Lower lobe of right lung (tissue), 2 donors: ENCODE measurements at regions not wholly inside any gene's neighbourhood (a gene's known extent, or its start where the extent isn't known, plus 50 kb on each side); places are given as distances from the start of the nearest gene placed in this dataset.

Experiments
- ATAC-seq, 2 donors: fragments of 200-7000 bp; cut with Tn5 transposase; one replicate each; pipeline ENCODE4 v1.9.1; 2020 to 2022; ENCODE audit warnings: mild to moderate bottlenecking in 2 of 2, moderate library complexity in 2 of 2
- DNase-seq: peaks from one replicate; pipeline ENCODE4 v3.0.0-alpha.2; 2020
- H3K27ac ChIP-seq: fragments of 200-600 bp; one replicate; pipeline ENCODE4 v1.8.0; 2022
- H3K27me3 ChIP-seq: fragments of 200-600 bp; one replicate; pipeline ENCODE4 v1.8.0; 2022; ENCODE audit warnings: low read depth
- H3K36me3 ChIP-seq: fragments of 200-600 bp; one replicate; pipeline ENCODE4 v1.8.0; 2022; ENCODE audit warnings: mild to moderate bottlenecking
- H3K4me1 ChIP-seq: fragments of 200-600 bp; one replicate; pipeline ENCODE4 v1.8.0; 2022
- H3K4me3 ChIP-seq: fragments of 200-600 bp; one replicate; pipeline ENCODE4 v1.8.0; 2022; ENCODE audit warnings: mild to moderate bottlenecking
- H3K9me3 ChIP-seq: fragments of 200-600 bp; one replicate; pipeline ENCODE4 v1.8.0; 2022
- CTCF ChIP-seq: fragments of 200-600 bp; IDR thresholded peaks from one replicate; pipeline ENCODE4 v1.8.0; 2022; ENCODE audit warnings: antibody characterized with exemption, mild to moderate bottlenecking
- intact Hi-C: fragments of 100-400 bp; cut with DNase I; formaldehyde crosslinking; loops from one replicate; pipeline ENCODE4 v1.11.0; 2022
- donor health status: DM: no; HTN: yes; CAD: no; lungs with severe emphysema.

- Histone ChIP-seq H3K4me1 (no peaks in the 10 kb centered on the region), H3K36me3 (no peaks in the 10 kb centered on the region), H3K27ac (no peak overlapping the region), H3K9me3 (no peaks in the 10 kb centered on the region), H3K4me3 (no peak overlapping the region), H3K27me3 (no peaks in the 10 kb centered on the region)
- TF ChIP-seq CTCF, result no peak
- intact Hi-C loops, result no loop called here
- DNase-seq (no peak), ATAC-seq (no peak)
These were observed 143.5 kb upstream of the GORAB start for GRCh38 chr1:170388489-170388888.

DNA sequence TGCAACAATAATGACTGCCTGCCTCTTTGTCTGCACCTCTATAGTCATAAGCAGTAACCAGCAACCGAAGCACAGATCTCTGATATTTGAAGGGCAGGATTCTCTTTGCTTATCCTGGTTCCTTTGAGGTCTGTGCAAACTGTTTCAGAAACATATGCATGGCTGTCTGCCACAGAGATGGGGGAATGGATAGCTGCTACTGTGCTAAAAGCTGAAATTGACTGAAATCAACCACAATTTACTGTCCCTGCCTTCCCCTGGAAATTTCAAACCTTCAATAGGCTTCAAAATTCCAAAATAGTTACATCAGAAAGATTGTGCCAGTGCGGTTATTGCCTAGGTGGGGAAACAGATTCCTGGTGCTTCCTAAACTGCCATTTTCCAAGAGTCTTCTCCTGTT lies 136.8 kb upstream of the GORAB start:
- ATAC-seq, result no peak
- H3K9me3 ChIP-seq, result no peaks in the 10 kb centered on the region
- no peak for DNase-seq
- no peak overlapping the region for H3K4me3 ChIP-seq
- no peaks in the 10 kb centered on the region for H3K27me3 ChIP-seq
- H3K4me1 ChIP-seq, result no peaks in the 10 kb centered on the region
- H3K36me3 ChIP-seq, result no peaks in the 10 kb centered on the region
- TF ChIP-seq CTCF, result no peak
- no peak overlapping the region for H3K27ac ChIP-seq
- intact Hi-C loops, result no loop called here

GRCh38 chr1:170397061-170397460 lies 134.9 kb upstream of the GORAB start:
- DNase-seq, result no peak
- H3K9me3 ChIP-seq, result no peaks in the 10 kb centered on the region
- H3K4me3 ChIP-seq, result no peak overlapping the region
- H3K27ac ChIP-seq, result no peak overlapping the region
- H3K4me1 ChIP-seq, result no peaks in the 10 kb centered on the region
- ATAC-seq, result no peak
- H3K27me3 ChIP-seq, result no peaks in the 10 kb centered on the region
- no peaks in the 10 kb centered on the region for H3K36me3 ChIP-seq
- intact Hi-C loops, result no loop called here
- TF ChIP-seq CTCF, result no peak

DNA sequence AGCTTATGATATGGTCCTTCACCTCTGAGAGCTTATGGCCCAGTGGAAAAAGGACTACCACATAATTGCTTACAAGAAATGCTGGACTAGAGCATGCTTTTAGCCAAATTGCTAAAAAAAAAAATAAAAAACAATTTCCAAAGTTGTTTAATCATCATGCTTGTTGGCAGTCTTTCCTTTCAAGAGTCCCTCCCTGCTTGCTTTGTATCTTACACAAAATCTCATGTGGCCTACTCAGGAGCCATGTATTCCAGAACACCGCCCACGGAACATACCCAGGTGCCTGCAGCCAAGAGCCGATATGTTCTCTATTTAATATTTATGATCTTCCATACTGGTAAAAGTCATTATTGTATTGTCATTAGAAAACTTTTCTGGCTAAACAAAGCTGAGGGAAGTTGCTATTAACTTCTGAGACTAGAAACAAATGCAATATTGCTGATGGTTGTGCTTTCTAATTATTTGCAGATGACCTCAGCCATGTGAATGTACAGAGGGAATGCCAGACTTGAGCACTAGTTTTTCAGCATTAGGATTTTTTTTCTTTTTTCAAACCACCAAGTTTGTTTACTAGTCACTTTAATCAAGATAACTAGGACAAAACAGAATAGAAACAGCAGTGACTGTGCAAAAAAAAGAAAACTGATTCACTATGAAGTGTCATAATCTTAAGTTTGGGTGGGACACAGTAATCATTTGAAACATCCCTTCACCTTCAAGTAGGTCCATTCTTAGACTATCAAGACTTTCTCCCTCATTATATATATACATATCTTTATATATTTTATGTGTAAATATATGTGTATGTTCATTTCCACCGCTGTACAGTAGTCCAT lies 129.3 kb upstream of the GORAB start:
- Histone ChIP-seq H3K4me1 (no peaks in the 10 kb centered on the region), H3K27me3 (no peaks in the 10 kb centered on the region), H3K9me3 (no peaks in the 10 kb centered on the region), H3K27ac (no peak overlapping the region), H3K4me3 (no peak overlapping the region), H3K36me3 (no peaks in the 10 kb centered on the region)
- DNase-seq (no peak), ATAC-seq (no peak)
- intact Hi-C loops, result no loop called here
- TF ChIP-seq CTCF, result no peak

- Histone ChIP-seq H3K9me3 (no peaks in the 10 kb centered on the region), H3K27ac (no peak overlapping the region), H3K27me3 (no peaks in the 10 kb centered on the region), H3K36me3 (no peaks in the 10 kb centered on the region), H3K4me3 (no peak overlapping the region), H3K4me1 (no peaks in the 10 kb centered on the region)
- TF ChIP-seq CTCF, result no peak
- intact Hi-C loops, result no loop called here
- no peak for ATAC-seq
- DNase-seq, result no peak
These were observed 124.8 kb upstream of the GORAB start for GRCh38 chr1:170407138-170407537.
